ENCODE measurements at regions not wholly inside any gene's neighbourhood (a gene's known extent, or its start where the extent isn't known, plus 50 kb on each side); places are given as distances from the start of the nearest gene placed in this dataset.

GRCh38 chr5:28737682-28738081 is 1699.3 kb upstream of the CDH9 start:
- no peaks in the 10 kb centered on the region for H3K79me2 ChIP-seq (ENCODE audit: insufficient read depth, low read length)
- H3K9me3 ChIP-seq (ENCODE audit: low read depth, low read length) = no peaks in the 10 kb centered on the region
- no peaks in the 10 kb centered on the region for H3K4me1 ChIP-seq (ENCODE audit: insufficient read depth, low read length)
- no peak overlapping the region for H3K4me3 ChIP-seq (ENCODE audit: insufficient read depth, low read length)
- no peak overlapping the region for H2AFZ ChIP-seq (ENCODE audit: low read length)
- no peaks in the 10 kb centered on the region for H3K27me3 ChIP-seq (ENCODE audit: insufficient read depth, low read length)
- no peak overlapping the region for H3K4me2 ChIP-seq (ENCODE audit: insufficient read depth, low read length)
- no peaks in the 10 kb centered on the region for H3K36me3 ChIP-seq (ENCODE audit: insufficient read depth, low read length)
- TF ChIP-seq CTCF (IDR thresholded peaks at IDR 0.05; ENCODE audit: extremely low read depth, low read depth, low read length) = no peak
- no peaks in the 10 kb centered on the region for H4K20me1 ChIP-seq (ENCODE audit: insufficient read depth, low read length)
- DNase-seq (ENCODE audit: insufficient read length, low spot score, missing footprints) = no peak
- no peak overlapping the region for H3K27ac ChIP-seq (ENCODE audit: low read depth, low read length)

GRCh38 chr5:28737222-28737621 is 1698.8 kb upstream of the CDH9 start:
- no peaks in the 10 kb centered on the region for H4K20me1 ChIP-seq (ENCODE audit: insufficient read depth, low read length)
- no peaks in the 10 kb centered on the region for H3K4me1 ChIP-seq (ENCODE audit: insufficient read depth, low read length)
- TF ChIP-seq CTCF (IDR thresholded peaks at IDR 0.05; ENCODE audit: extremely low read depth, low read depth, low read length) = no peak
- no peak overlapping the region for H3K4me2 ChIP-seq (ENCODE audit: insufficient read depth, low read length)
- no peak for DNase-seq (ENCODE audit: insufficient read length, low spot score, missing footprints)
- no peaks in the 10 kb centered on the region for H3K79me2 ChIP-seq (ENCODE audit: insufficient read depth, low read length)
- H3K9me3 ChIP-seq (ENCODE audit: low read depth, low read length) = no peaks in the 10 kb centered on the region
- no peak overlapping the region for H2AFZ ChIP-seq (ENCODE audit: low read length)
- no peak overlapping the region for H3K4me3 ChIP-seq (ENCODE audit: insufficient read depth, low read length)
- H3K27me3 ChIP-seq (ENCODE audit: insufficient read depth, low read length) = no peaks in the 10 kb centered on the region
- no peaks in the 10 kb centered on the region for H3K36me3 ChIP-seq (ENCODE audit: insufficient read depth, low read length)
- H3K27ac ChIP-seq (ENCODE audit: low read depth, low read length) = no peak overlapping the region

- Histone ChIP-seq H3K79me2 (ENCODE audit: insufficient read depth, low read length) (no peaks in the 10 kb centered on the region), H3K27ac (ENCODE audit: low read depth, low read length) (no peak overlapping the region), H3K36me3 (ENCODE audit: insufficient read depth, low read length) (no peaks in the 10 kb centered on the region), H3K4me2 (ENCODE audit: insufficient read depth, low read length) (no peak overlapping the region), H3K27me3 (ENCODE audit: insufficient read depth, low read length) (no peaks in the 10 kb centered on the region), H3K4me1 (ENCODE audit: insufficient read depth, low read length) (no peaks in the 10 kb centered on the region), H2AFZ (ENCODE audit: low read length) (no peak overlapping the region), H3K4me3 (ENCODE audit: insufficient read depth, low read length) (no peak overlapping the region), H4K20me1 (ENCODE audit: insufficient read depth, low read length) (no peaks in the 10 kb centered on the region), H3K9me3 (ENCODE audit: low read depth, low read length) (no peaks in the 10 kb centered on the region)
- no peak for TF ChIP-seq CTCF (IDR thresholded peaks at IDR 0.05; ENCODE audit: extremely low read depth, low read depth, low read length)
- no peak for DNase-seq (ENCODE audit: insufficient read length, low spot score, missing footprints)
Measured at GRCh38 chr5:28734396-28734795, 1696.0 kb upstream of the CDH9 start.

GRCh38 chr5:28729067-28729466 is 1690.7 kb upstream of the CDH9 start:
- no peak overlapping the region for H3K4me3 ChIP-seq (ENCODE audit: insufficient read depth, low read length)
- H2AFZ ChIP-seq (ENCODE audit: low read length) = no peak overlapping the region
- no peak for DNase-seq (ENCODE audit: insufficient read length, low spot score, missing footprints)
- TF ChIP-seq CTCF (IDR thresholded peaks at IDR 0.05; ENCODE audit: extremely low read depth, low read depth, low read length) = no peak
- H3K4me2 ChIP-seq (ENCODE audit: insufficient read depth, low read length) = no peak overlapping the region
- H3K9me3 ChIP-seq (ENCODE audit: low read depth, low read length) = no peaks in the 10 kb centered on the region
- no peaks in the 10 kb centered on the region for H3K79me2 ChIP-seq (ENCODE audit: insufficient read depth, low read length)
- no peaks in the 10 kb centered on the region for H3K36me3 ChIP-seq (ENCODE audit: insufficient read depth, low read length)
- no peak overlapping the region for H3K27ac ChIP-seq (ENCODE audit: low read depth, low read length)
- H3K27me3 ChIP-seq (ENCODE audit: insufficient read depth, low read length) = no peaks in the 10 kb centered on the region
- H3K4me1 ChIP-seq (ENCODE audit: insufficient read depth, low read length) = no peaks in the 10 kb centered on the region
- no peaks in the 10 kb centered on the region for H4K20me1 ChIP-seq (ENCODE audit: insufficient read depth, low read length)

Data from osteoblast (primary cell).